ENCODE measurements at regions not wholly inside any gene's neighbourhood (a gene's known extent, or its start where the extent isn't known, plus 50 kb on each side); places are given as distances from the start of the nearest gene placed in this dataset.
"Not testable (repeated sequence)": the region's sequence is repeated elsewhere in the genome, so short reads cannot be mapped to it uniquely, and the experiment has no call there.

DNA sequence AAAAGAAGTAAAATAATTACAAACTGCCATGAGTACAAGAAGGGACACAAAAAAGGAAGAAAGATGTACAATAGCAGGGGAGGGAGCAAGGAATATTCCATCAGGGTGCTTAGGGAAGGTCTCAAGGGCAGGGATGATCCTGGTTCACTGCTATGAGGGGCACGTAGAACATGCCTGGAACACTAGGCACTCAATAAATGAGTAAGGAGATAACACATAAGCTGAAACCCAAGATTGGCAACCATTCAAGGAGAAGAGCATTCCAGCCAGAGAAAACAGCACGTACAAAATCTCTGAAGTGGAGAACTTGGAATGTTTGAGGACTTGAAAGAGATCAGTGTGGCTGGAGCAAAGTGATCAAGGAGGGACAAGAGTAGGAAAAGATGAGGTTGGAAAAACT lies 103.2 kb downstream of the FAM161A start:
- Mint-ChIP-seq H3K4me3 (no peak overlapping the region), H3K9me3 (peaks cover 5% of the 10 kb centered on the region), H3K36me3 (ENCODE audit: insufficient read depth) (no peaks in the 10 kb centered on the region), H3K27ac (ENCODE audit: low read depth) (no peak overlapping the region), H3K4me1 (no peaks in the 10 kb centered on the region), H3K27me3 (peaks cover 9% of the 10 kb centered on the region)
- ATAC-seq (replicated peaks; ENCODE audit: extremely low read depth, poor library complexity, severe bottlenecking) (no peak), DNase-seq (ENCODE audit: low spot score in 2 of 2) (no peak)

DNA sequence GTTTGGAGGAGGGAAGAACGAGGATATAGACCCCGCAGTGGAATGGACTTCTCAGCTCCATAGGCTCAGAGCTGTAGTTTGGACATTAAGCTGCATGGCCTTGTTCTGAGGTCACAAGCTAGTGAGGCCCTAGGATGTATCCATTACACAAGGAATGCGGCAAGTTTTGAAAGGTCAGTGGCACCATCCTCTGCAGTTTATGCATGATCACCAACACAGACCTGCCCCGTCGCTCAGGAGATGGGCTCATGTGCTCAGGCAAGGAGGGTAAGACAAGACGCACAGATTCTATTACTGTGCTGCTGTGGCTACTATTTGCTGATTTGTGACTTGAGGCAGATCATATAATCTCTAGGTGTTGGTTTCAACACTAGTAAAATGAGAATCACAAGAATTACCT lies 110.9 kb downstream of the FAM161A start:
- Mint-ChIP-seq H3K27ac (ENCODE audit: low read depth) (no peak overlapping the region), H3K36me3 (ENCODE audit: insufficient read depth) (no peaks in the 10 kb centered on the region), H3K4me1 (no peaks in the 10 kb centered on the region), H3K9me3 (no peaks in the 10 kb centered on the region), H3K27me3 (peaks cover 9% of the 10 kb centered on the region), H3K4me3 (no peak overlapping the region)
- no peak for DNase-seq (ENCODE audit: low spot score in 2 of 2)
- ATAC-seq (replicated peaks; ENCODE audit: extremely low read depth, poor library complexity, severe bottlenecking) = no peak

DNA sequence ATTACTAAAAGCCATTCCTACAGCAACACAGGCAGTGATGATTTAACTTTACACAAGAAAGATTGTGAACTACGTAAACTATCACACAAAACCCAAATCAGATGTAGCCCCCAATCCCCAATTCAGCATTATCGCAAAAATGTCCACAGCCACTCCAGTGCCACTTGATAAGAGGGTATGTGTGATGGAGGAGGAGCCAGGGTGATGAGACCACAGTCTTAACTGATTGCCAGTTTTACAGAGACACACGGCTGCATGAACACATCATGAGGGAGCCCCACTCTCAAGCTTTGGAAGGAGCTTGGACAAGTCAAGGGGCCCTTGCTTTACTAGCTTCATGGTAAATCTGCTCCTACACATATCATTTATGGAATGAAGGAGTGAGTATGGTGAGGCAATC lies 116.0 kb downstream of the FAM161A start:
- ATAC-seq (replicated peaks; ENCODE audit: extremely low read depth, poor library complexity, severe bottlenecking) (no peak), DNase-seq (ENCODE audit: low spot score in 2 of 2) (no peak)
- no peaks in the 10 kb centered on the region for H3K4me1 Mint-ChIP-seq
- no peak overlapping the region for H3K27ac Mint-ChIP-seq (ENCODE audit: low read depth)
- H3K36me3 Mint-ChIP-seq (ENCODE audit: insufficient read depth) = no peaks in the 10 kb centered on the region
- no peak overlapping the region for H3K4me3 Mint-ChIP-seq
- no peaks in the 10 kb centered on the region for H3K9me3 Mint-ChIP-seq
- H3K27me3 Mint-ChIP-seq = no peaks in the 10 kb centered on the region

DNA sequence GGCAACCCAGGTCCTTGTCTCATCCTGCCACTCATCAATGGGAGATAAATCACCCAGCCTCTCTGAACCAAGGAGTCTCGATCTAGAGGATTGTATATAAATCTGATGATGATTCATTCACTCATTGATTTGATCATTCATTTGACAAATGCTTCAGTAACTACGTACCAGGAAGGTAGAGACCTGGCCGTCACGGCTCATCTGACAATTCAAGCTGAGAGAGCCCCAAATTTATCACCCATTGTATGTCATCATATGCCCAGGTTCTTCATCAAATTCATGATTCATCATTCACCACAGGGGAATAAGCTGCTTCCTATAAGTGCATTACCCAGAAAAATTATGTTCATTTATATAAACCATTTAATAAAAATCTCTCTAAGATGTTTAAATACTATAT lies 116.9 kb downstream of the FAM161A start:
- H3K36me3 Mint-ChIP-seq (ENCODE audit: insufficient read depth) = no peaks in the 10 kb centered on the region
- no peaks in the 10 kb centered on the region for H3K27me3 Mint-ChIP-seq
- H3K4me3 Mint-ChIP-seq = no peak overlapping the region
- no peaks in the 10 kb centered on the region for H3K4me1 Mint-ChIP-seq
- no peak overlapping the region for H3K27ac Mint-ChIP-seq (ENCODE audit: low read depth)
- no peak for ATAC-seq (replicated peaks; ENCODE audit: extremely low read depth, poor library complexity, severe bottlenecking)
- no peaks in the 10 kb centered on the region for H3K9me3 Mint-ChIP-seq
- DNase-seq (ENCODE audit: low spot score in 2 of 2) = no peak

DNA sequence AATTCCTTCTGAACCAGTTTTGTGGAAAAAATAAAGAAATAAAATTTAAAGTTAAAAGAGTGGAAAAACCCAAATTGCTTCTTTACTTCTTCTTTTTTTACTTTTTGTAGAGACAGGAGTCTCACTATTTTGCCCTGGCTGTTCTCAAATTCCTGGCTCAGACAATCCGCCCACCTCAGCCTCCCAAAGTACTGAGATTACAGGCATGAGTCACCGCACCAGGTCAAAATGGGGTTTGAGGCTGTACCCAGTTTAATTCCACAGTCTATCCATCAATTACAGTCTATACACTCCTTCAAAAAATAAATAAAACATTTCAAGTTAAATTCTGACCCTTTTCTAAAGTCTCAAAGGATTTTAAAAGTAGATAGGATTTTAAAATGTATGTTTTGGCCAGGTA lies 120.3 kb downstream of the FAM161A start:
- H3K4me1 Mint-ChIP-seq = no peaks in the 10 kb centered on the region
- H3K9me3 Mint-ChIP-seq = no peaks in the 10 kb centered on the region
- DNase-seq (ENCODE audit: low spot score in 2 of 2) = no peak
- no peak overlapping the region for H3K27ac Mint-ChIP-seq (ENCODE audit: low read depth)
- no peak for ATAC-seq (replicated peaks; ENCODE audit: extremely low read depth, poor library complexity, severe bottlenecking)
- H3K27me3 Mint-ChIP-seq = no peaks in the 10 kb centered on the region
- no peaks in the 10 kb centered on the region for H3K36me3 Mint-ChIP-seq (ENCODE audit: insufficient read depth)
- H3K4me3 Mint-ChIP-seq = no peak overlapping the region

DNA sequence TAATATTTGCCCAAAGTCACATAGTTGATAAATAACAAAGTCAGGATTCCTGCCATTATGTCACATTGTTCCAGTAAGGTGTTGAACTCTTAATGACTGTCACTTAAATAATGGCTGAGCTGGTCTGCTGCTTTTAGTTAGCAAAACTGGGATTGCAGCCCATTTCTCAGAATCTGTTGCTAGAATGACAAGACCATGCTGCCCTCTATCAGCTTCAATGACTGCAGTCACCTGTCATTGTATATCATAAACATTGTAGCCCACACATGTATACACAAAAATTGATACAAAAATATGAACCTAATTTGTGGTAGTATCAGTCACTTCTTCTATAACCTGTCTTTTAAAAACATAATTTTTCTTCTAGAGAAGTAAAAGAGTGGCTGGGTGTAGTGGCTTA lies 121.1 kb downstream of the FAM161A start:
- Mint-ChIP-seq H3K9me3 (no peaks in the 10 kb centered on the region), H3K4me3 (no peak overlapping the region), H3K4me1 (no peaks in the 10 kb centered on the region), H3K27ac (ENCODE audit: low read depth) (no peak overlapping the region), H3K36me3 (ENCODE audit: insufficient read depth) (no peaks in the 10 kb centered on the region), H3K27me3 (no peaks in the 10 kb centered on the region)
- no peak for DNase-seq (ENCODE audit: low spot score in 2 of 2)
- no peak for ATAC-seq (replicated peaks; ENCODE audit: extremely low read depth, poor library complexity, severe bottlenecking)

DNA sequence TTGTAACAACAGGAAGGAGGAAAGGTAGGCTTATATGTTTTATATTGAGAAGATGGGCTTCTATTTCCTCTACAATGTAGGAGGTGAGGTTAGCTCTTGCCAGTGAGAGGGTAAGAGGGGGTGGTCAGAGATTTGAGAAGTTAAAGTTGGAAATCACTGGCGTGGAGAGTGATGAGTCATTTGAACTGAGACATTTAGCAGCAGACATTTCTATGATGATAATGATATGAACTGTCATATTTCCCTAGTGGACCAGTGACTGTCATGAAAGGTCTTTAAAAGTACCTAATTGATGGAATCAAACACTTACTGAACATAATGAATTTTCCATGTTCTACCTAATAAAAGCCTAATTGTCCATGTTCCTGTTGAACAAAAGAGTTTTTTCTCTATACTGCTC lies 126.1 kb downstream of the FAM161A start:
- H3K4me1 Mint-ChIP-seq = no peaks in the 10 kb centered on the region
- H3K4me3 Mint-ChIP-seq = no peak overlapping the region
- no peak overlapping the region for H3K27ac Mint-ChIP-seq (ENCODE audit: low read depth)
- H3K36me3 Mint-ChIP-seq (ENCODE audit: insufficient read depth) = no peaks in the 10 kb centered on the region
- H3K9me3 Mint-ChIP-seq = peaks cover 5% of the 10 kb centered on the region
- ATAC-seq (replicated peaks; ENCODE audit: extremely low read depth, poor library complexity, severe bottlenecking) (no peak), DNase-seq (ENCODE audit: low spot score in 2 of 2) (no peak)
- H3K27me3 Mint-ChIP-seq = no peaks in the 10 kb centered on the region

DNA sequence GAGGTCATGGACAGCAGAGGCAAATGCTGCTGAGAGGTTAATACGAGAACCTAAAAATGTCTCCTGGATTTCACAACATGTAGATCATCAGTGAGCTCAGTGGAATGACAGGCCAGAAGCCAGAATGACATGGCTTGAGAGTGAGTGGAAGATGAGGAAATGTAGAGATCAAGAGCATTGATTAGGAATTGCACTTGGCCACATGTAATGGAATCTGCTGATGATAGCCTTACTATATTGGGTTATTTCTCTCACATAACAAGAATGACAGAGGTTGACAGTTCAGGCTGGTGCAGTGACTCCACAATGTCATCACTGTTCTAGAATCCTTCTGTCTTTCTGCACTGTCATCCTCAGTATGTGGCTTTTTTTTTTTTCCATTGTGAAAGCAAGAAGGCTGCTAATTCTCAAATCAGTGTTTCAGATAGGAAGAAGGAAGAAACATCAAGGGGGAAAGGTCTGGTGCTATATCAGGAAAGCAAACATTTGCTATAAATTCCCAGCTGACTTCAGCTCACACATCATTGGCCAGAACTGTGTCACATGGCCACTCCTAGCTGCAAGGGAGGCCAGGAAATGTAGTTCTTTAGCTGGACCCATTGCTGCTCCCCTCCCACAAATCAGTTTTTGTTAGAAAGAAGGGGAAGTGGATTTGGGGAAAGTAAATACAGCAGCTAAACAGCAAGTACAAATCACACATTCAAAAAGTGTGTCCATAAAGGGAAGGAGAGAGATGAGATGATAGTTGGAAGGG lies 127.2 kb downstream of the FAM161A start:
- ATAC-seq (replicated peaks; ENCODE audit: extremely low read depth, poor library complexity, severe bottlenecking) (no peak), DNase-seq (ENCODE audit: low spot score in 2 of 2) (no peak)
- H3K9me3 Mint-ChIP-seq = peaks cover 5% of the 10 kb centered on the region
- H3K4me1 Mint-ChIP-seq = no peaks in the 10 kb centered on the region
- no peaks in the 10 kb centered on the region for H3K27me3 Mint-ChIP-seq
- no peak overlapping the region for H3K4me3 Mint-ChIP-seq
- H3K27ac Mint-ChIP-seq (ENCODE audit: low read depth) = no peak overlapping the region
- H3K36me3 Mint-ChIP-seq (ENCODE audit: insufficient read depth) = no peaks in the 10 kb centered on the region

DNA sequence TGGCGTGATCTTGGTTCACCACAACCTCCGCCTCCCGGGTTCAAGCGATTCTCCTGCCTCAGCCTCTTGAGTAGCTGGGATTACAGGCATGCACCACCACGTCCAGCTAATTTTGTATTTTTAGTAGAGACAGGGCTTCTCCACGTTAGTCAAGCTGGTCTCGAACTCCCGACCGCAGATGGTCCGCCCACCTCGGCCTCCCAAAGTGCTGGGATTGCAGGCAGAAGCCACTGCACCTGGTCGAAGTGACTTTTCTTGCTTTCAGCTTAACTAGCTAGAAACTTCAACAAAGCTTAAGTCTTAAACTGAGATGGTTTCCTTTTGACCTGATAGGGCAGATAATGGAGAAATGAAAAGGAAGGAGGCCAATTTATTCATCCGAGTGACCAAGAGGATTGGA lies 130.5 kb downstream of the FAM161A start:
- not testable (repeated sequence) for DNase-seq (ENCODE audit: low spot score in 2 of 2); H3K36me3 Mint-ChIP-seq (ENCODE audit: insufficient read depth)

DNA sequence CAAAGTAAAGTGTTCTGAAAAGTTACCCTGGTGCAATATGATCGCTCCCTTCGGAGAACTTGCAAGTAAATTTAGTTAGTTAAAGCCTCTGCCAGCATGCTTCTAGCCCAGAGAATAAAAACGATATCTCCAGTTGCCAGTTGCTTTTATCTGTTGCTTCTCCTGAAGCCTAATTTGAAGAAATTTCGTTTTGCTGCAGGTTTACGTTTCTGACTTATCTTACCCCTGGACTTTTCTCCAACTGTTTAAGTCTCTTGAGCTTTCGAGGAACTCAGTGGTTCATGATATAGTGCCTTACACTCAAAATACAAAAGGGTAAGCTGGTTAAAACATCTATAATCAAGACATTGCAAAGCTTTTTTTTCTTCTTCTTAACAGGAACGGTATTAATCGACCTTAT lies 131.1 kb downstream of the FAM161A start:
- peaks cover 1% of the 10 kb centered on the region for H3K36me3 Mint-ChIP-seq (ENCODE audit: insufficient read depth)
- H3K27me3 Mint-ChIP-seq = no peaks in the 10 kb centered on the region
- H3K27ac Mint-ChIP-seq (ENCODE audit: low read depth) = no peak overlapping the region
- H3K9me3 Mint-ChIP-seq = peaks cover 5% of the 10 kb centered on the region
- no peak for ATAC-seq (replicated peaks; ENCODE audit: extremely low read depth, poor library complexity, severe bottlenecking)
- H3K4me3 Mint-ChIP-seq = no peak overlapping the region
- DNase-seq (ENCODE audit: low spot score in 2 of 2) = no peak
- H3K4me1 Mint-ChIP-seq = no peaks in the 10 kb centered on the region

More for the DNA sequence above, 130.5 kb downstream of the FAM161A start:
- H3K27me3 Mint-ChIP-seq; H3K9me3 Mint-ChIP-seq; H3K4me1 Mint-ChIP-seq; H3K27ac Mint-ChIP-seq (ENCODE audit: low read depth); H3K4me3 Mint-ChIP-seq; ATAC-seq (replicated peaks; ENCODE audit: extremely low read depth, poor library complexity, severe bottlenecking): not testable (repeated sequence)

DNA sequence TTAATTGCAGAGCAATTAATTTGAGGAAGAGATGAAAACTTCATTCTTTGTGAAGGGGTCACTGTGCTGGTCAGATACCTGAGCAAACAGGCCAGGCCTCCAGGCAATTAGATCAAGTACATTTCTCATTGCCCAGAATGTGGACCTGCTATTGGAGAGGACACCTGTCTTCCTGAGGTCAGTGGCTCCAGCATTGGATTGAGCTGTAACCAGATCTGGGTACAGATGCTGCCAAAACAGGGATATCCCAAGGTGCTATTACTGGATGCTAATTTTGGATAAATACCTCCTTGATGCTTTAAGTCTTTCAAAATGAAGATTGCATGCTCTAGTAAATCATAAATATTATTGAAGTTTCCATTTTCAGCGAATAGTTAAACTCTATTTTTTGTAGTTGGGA lies 131.5 kb downstream of the FAM161A start:
- no peak for DNase-seq (ENCODE audit: low spot score in 2 of 2)

DNA sequence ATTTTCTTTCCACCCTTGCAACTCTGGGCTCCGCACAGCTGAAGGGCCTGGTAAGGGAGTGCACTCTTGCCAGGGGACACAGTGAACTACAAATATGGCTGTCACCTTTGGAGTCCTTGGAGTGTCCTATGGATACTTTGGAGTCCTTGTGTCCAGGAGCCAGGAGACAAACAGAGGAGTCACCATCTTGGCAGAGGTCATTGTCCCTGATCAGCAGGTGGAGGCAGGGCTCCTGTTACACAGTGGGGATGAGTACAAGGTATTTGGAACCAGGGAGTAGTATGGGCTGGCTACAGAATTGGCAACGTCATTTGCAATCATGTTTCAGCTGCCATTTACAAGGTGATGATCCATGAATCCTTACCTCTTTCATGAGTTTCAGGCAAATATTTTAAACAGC lies 132.5 kb downstream of the FAM161A start:
- H3K27ac Mint-ChIP-seq (ENCODE audit: low read depth) = no peak overlapping the region
- peaks cover 1% of the 10 kb centered on the region for H3K36me3 Mint-ChIP-seq (ENCODE audit: insufficient read depth)
- H3K4me1 Mint-ChIP-seq = no peaks in the 10 kb centered on the region
- no peak overlapping the region for H3K4me3 Mint-ChIP-seq
- peaks cover 5% of the 10 kb centered on the region for H3K9me3 Mint-ChIP-seq
- H3K27me3 Mint-ChIP-seq = no peaks in the 10 kb centered on the region
- ATAC-seq (replicated peaks; ENCODE audit: extremely low read depth, poor library complexity, severe bottlenecking) = no peak
- DNase-seq (ENCODE audit: low spot score in 2 of 2) = no peak

More for the DNA sequence above, 131.5 kb downstream of the FAM161A start:
- Mint-ChIP-seq H3K27ac (ENCODE audit: low read depth) (no peak overlapping the region), H3K27me3 (no peaks in the 10 kb centered on the region), H3K4me1 (no peaks in the 10 kb centered on the region), H3K9me3 (peaks cover 5% of the 10 kb centered on the region), H3K36me3 (ENCODE audit: insufficient read depth) (peaks cover 1% of the 10 kb centered on the region), H3K4me3 (no peak overlapping the region)
- no peak for ATAC-seq (replicated peaks; ENCODE audit: extremely low read depth, poor library complexity, severe bottlenecking)

DNA sequence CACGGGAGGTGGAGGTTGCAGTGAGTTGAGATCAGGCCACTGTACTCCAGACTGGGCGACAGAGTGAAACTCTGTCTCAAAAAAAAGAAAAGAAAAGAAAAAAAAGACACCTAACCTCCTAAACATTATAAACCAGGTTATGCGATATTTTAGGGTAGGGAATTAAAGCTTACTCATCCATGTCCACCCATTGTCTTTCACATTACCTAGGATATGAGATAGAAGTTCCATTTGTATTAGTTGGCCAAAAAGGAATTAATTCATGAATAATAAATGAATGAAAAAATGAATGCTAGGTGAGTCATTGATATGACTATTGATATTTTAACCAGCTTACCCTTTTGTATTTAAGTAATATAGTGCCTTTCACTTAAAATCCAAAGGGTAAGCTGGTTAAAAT lies 132.9 kb downstream of the FAM161A start:
- Mint-ChIP-seq H3K4me3 (no peak overlapping the region), H3K4me1 (no peaks in the 10 kb centered on the region), H3K9me3 (peaks cover 2% of the 10 kb centered on the region), H3K27me3 (no peaks in the 10 kb centered on the region), H3K36me3 (ENCODE audit: insufficient read depth) (peaks cover 1% of the 10 kb centered on the region), H3K27ac (ENCODE audit: low read depth) (no peak overlapping the region)
- no peak for ATAC-seq (replicated peaks; ENCODE audit: extremely low read depth, poor library complexity, severe bottlenecking)
- DNase-seq (ENCODE audit: low spot score in 2 of 2) = no peak

Measured in central memory CD8-positive, alpha-beta T cell (primary cell).